Endodermal cell (in vitro differentiated cells): ENCODE measurements at regions not wholly inside any gene's neighbourhood (a gene's known extent, or its start where the extent isn't known, plus 50 kb on each side); places are given as distances from the start of the nearest gene placed in this dataset.
"Not testable (repeated sequence)": the region's sequence is repeated elsewhere in the genome, so short reads cannot be mapped to it uniquely, and the experiment has no call there.

Experiments
- DNase-seq: peaks from one replicate; pipeline ENCODE4 v3.0.0-alpha.2; 2017
- H3K27ac ChIP-seq: 2 replicates; pipeline ENCODE4 v1.5.1; 2013; ENCODE audit warnings: mild to moderate bottlenecking, low read depth, low read length, moderate library complexity
- H3K27me3 ChIP-seq: 2 replicates; pipeline ENCODE4 v1.6.1; 2013; ENCODE audit warnings: mild to moderate bottlenecking, low read length, moderate library complexity; ENCODE audit not compliant: insufficient read depth, control insufficient read depth, poor library complexity, severe bottlenecking
- H3K36me3 ChIP-seq: 2 replicates; pipeline ENCODE4 v1.7.0; 2013; ENCODE audit warnings: mild to moderate bottlenecking, low read length, moderate library complexity; ENCODE audit not compliant: control insufficient read depth, insufficient read depth
- H3K4me1 ChIP-seq: one replicate; pipeline ENCODE4 v1.7.0; 2013; ENCODE audit warnings: low read length; ENCODE audit not compliant: control insufficient read depth, insufficient read depth
- H3K4me3 ChIP-seq: 2 replicates; pipeline ENCODE4 v1.5.1; 2013; ENCODE audit warnings: mild to moderate bottlenecking, low read length, moderate library complexity
- H3K9ac ChIP-seq: 2 replicates; pipeline ENCODE4 v1.6.1; 2013; ENCODE audit warnings: mild to moderate bottlenecking, low read length, moderate library complexity; ENCODE audit not compliant: poor library complexity, severe bottlenecking; ENCODE audit errors: extremely low read depth
- H3K9me3 ChIP-seq: 2 replicates; pipeline ENCODE4 v1.6.1; 2013; ENCODE audit warnings: mild to moderate bottlenecking, low read length, moderate library complexity; ENCODE audit not compliant: control insufficient read depth
- H3K27ac Mint-ChIP-seq: 2 replicates; pipeline ENCODE4 v1.8.0; 2020; ENCODE audit warnings: mixed read lengths
- H3K27me3 Mint-ChIP-seq: 2 replicates; pipeline ENCODE4 v1.8.0; 2021; ENCODE audit warnings: mild to moderate bottlenecking, mixed read lengths; ENCODE audit not compliant: insufficient read depth
- H3K36me3 Mint-ChIP-seq: 2 replicates; pipeline ENCODE4 v1.8.0; 2020; ENCODE audit warnings: low read depth, mixed read lengths
- H3K4me1 Mint-ChIP-seq: 2 replicates; pipeline ENCODE4 v1.8.0; 2020; ENCODE audit warnings: mixed read lengths
- H3K4me3 Mint-ChIP-seq: 2 replicates; pipeline ENCODE4 v1.8.0; 2020; ENCODE audit warnings: mild to moderate bottlenecking, moderate library complexity, mixed read lengths
- H3K9me3 Mint-ChIP-seq: 2 replicates; pipeline ENCODE4 v1.8.0; 2020; ENCODE audit warnings: mild to moderate bottlenecking, mixed read lengths
- WGBS, 2 experiments: methylation state at CpG; one replicate each; pipeline versions ENCODE4 v1.1.5 to v1.1.7; 2013; ENCODE audit warnings: missing lambda C conversion rate in 2 of 2, mixed read lengths in 1 of 2; ENCODE audit not compliant: insufficient coverage in 1 of 2, insufficient read length in 1 of 2; 5-methylcytosine and 5-hydroxymethylcytosine counted together
- TF ChIP-seq, protein P1 (sequence below): fragments of 200-600 bp; sonication (generic); conservative IDR thresholded peaks from 2 replicates; pipeline ENCODE4 v1.5.0; 2021; ENCODE audit warnings: antibody characterized with exemption, mild to moderate bottlenecking

DNA sequence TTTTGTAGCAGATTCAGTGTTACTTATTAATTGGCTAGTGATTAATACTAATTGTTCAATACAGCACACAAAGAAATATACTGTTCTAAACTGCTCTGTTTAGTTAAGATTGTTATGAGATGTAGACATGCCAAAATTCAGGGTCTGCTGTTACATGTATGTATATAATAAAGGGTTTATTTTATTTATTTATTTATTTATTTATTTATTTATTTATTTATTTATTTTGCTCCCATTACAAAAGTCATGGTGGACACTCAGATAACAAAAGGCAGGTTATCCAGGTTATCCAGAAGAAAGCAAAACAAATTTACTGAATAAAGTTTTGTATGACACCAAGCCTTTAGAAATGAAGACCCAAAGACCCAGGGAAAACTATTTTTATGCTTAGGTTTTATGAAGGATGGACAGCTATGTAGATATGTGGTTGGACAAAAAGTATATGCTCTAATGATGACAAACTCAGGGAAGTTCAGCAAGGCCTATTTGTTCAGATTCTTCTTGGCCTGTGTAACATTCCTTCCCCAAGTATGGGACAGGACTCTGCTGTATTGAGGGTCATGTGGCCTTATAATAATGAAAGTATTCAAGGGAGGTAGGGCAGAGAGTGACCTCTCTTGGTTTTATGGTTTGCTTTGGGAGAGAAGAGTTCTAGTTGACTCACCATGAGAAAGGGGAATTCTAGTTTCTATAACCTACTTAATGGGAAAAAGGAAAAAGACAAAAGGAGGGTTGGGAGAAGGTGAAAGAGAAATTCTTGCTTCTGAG, 1056.8 kb downstream of the ROBO2 start:
- no peaks in the 10 kb centered on the region for H3K27me3 ChIP-seq
- H3K9me3 ChIP-seq: peaks cover 17% of the 10 kb centered on the region
- no peaks in the 10 kb centered on the region for H3K36me3 ChIP-seq
- no peak for DNase-seq
- Mint-ChIP-seq H3K27me3 (no peaks in the 10 kb centered on the region), H3K9me3 (peaks cover 14% of the 10 kb centered on the region), H3K4me3 (no peak overlapping the region), H3K27ac (no peak overlapping the region), H3K4me1 (no peaks in the 10 kb centered on the region), H3K36me3 (peaks cover 1% of the 10 kb centered on the region)
- TF ChIP-seq, protein P1, sequence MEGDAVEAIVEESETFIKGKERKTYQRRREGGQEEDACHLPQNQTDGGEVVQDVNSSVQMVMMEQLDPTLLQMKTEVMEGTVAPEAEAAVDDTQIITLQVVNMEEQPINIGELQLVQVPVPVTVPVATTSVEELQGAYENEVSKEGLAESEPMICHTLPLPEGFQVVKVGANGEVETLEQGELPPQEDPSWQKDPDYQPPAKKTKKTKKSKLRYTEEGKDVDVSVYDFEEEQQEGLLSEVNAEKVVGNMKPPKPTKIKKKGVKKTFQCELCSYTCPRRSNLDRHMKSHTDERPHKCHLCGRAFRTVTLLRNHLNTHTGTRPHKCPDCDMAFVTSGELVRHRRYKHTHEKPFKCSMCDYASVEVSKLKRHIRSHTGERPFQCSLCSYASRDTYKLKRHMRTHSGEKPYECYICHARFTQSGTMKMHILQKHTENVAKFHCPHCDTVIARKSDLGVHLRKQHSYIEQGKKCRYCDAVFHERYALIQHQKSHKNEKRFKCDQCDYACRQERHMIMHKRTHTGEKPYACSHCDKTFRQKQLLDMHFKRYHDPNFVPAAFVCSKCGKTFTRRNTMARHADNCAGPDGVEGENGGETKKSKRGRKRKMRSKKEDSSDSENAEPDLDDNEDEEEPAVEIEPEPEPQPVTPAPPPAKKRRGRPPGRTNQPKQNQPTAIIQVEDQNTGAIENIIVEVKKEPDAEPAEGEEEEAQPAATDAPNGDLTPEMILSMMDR: no peak
- H3K27ac ChIP-seq: no peak overlapping the region
- H3K4me3 ChIP-seq: no peak overlapping the region
- H3K4me1 ChIP-seq: no peaks in the 10 kb centered on the region
- H3K9ac ChIP-seq: no peak overlapping the region

DNA sequence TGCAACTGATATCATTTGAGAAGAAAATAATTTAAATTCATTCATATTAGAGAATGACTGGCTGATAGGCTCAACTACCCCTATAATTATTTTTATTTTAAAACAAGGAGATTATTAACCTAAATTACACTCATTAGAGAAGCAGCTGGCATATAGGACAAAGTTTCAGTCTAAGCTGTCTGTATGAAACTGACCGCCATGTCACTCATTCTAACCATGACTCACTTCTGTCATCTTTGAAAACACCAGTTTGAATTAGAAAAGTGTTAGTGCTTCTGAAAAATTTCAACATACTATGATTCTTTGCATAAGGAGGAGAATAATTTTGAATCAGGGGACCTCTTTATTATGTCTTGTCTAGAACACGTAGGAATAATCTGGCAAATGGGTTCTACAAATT, 1058.5 kb downstream of the ROBO2 start:
- no peak overlapping the region for H3K9ac ChIP-seq

DNA sequence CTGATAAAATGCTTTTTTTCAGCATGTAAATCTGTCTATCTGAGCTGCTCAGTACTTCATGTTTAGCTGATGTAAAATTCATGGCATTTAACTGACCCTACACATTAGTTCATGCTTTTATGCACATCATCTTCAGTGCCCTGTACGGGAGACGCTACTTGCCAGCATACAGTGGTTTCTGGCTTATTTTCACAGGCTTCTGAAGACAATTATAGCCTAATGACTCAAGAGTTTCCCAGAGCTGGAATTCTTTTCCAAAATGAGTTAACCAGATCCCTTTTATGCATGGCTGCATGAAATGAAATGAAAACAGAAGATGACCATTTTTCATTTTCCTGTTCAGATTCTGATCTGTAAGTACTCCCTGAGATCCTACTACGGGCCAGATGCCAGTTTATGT, 1061.5 kb downstream of the ROBO2 start:
- H3K36me3 Mint-ChIP-seq: no peaks in the 10 kb centered on the region
- TF ChIP-seq, protein P1: no peak
- DNase-seq: no peak
- Histone ChIP-seq H3K9me3 (no peaks in the 10 kb centered on the region), H3K27me3 (no peaks in the 10 kb centered on the region), H3K9ac (no peak overlapping the region), H3K4me3 (no peak overlapping the region), H3K4me1 (no peaks in the 10 kb centered on the region), H3K27ac (no peak overlapping the region), H3K36me3 (no peaks in the 10 kb centered on the region)
- no peak overlapping the region for H3K4me3 Mint-ChIP-seq
- H3K4me1 Mint-ChIP-seq: no peaks in the 10 kb centered on the region
- no peak overlapping the region for H3K27ac Mint-ChIP-seq
- 89 to 100% methylated on average over 2 to 3 of the region's 3 CpGs for WGBS, 2 experiments
- H3K9me3 Mint-ChIP-seq: no peaks in the 10 kb centered on the region
- H3K27me3 Mint-ChIP-seq: no peaks in the 10 kb centered on the region

More for the DNA sequence above, 1058.5 kb downstream of the ROBO2 start:
- no peaks in the 10 kb centered on the region for H3K36me3 ChIP-seq
- Mint-ChIP-seq H3K4me1 (no peaks in the 10 kb centered on the region), H3K36me3 (no peaks in the 10 kb centered on the region), H3K27ac (no peak overlapping the region), H3K27me3 (no peaks in the 10 kb centered on the region), H3K4me3 (no peak overlapping the region), H3K9me3 (peaks cover 6% of the 10 kb centered on the region)
- DNase-seq: no peak
- H3K9me3 ChIP-seq: peaks cover 17% of the 10 kb centered on the region
- H3K27ac ChIP-seq: no peak overlapping the region
- no peaks in the 10 kb centered on the region for H3K27me3 ChIP-seq
- H3K4me3 ChIP-seq: no peak overlapping the region
- 87% methylated on average over 2 of the region's 2 CpGs; no CpG with 5 or more reads in 1 of the 2 experiments for WGBS, 2 experiments
- no peaks in the 10 kb centered on the region for H3K4me1 ChIP-seq
- TF ChIP-seq, protein P1: no peak

DNA sequence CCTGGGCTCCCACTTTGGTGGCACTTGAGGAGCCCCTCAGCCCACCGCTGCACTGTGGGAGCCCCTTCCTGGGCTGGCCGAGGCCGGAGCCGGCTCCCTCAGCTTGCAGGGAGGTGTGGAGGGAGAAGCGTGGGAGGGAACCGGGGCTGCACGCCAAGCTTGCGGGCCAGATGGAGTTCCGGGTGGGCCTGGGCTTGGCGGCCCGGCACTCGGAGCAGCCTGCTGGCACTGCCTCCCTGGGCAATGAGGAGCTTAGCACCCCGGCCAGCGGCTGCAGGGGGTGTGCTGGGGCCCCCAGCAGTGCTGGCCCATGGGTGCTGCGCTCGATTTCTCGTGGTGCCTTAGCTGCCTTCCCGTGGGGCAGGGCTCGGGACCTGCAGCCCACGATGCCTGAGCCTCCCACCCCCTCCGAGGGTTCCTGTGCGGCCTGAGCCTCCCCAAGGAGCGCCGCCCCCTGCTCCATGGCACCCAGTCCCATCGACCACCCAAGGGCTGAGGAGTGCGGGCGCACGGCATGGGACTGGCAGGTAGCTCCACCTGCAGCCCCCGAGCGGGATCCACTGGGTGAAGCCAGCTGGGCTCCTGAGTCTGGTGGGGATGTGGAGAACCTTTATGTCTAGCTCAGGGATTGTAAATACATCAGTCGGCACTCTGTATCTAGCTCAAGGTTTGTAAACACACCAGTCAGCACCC, 1068.5 kb downstream of the ROBO2 start:
- H3K27me3 Mint-ChIP-seq, H3K27me3 ChIP-seq, H3K36me3 Mint-ChIP-seq, H3K9ac ChIP-seq, H3K36me3 ChIP-seq, H3K4me3 ChIP-seq, H3K27ac Mint-ChIP-seq, DNase-seq, H3K27ac ChIP-seq, H3K4me3 Mint-ChIP-seq, H3K4me1 ChIP-seq: not testable (repeated sequence)
- Mint-ChIP-seq H3K4me1 (peaks cover 31% of the 10 kb centered on the region), H3K9me3 (peaks cover 13% of the 10 kb centered on the region)
- H3K9me3 ChIP-seq: peaks cover 22% of the 10 kb centered on the region
- 94 to 97% methylated on average over 17 to 31 of the region's 31 CpGs for WGBS, 2 experiments
